ENCODE measurements at regions not wholly inside any gene's neighbourhood (a gene's known extent, or its start where the extent isn't known, plus 50 kb on each side); places are given as distances from the start of the nearest gene placed in this dataset.

- TF ChIP-seq YY1 (IDR thresholded peaks at IDR 0.05; ENCODE audit: insufficient read depth, insufficient read length) (no peak), ZNF274 (IDR thresholded peaks at IDR 0.05; ENCODE audit: low read depth, low read length) (no peak)
Observed at GRCh38 chr13:47475441-47475948, 525.6 kb downstream of the SUCLA2 start.
